HG02938 (cell line): ENCODE measurements at regions not wholly inside any gene's neighbourhood (a gene's known extent, or its start where the extent isn't known, plus 50 kb on each side); places are given as distances from the start of the nearest gene placed in this dataset.

Experiments used
- ATAC-seq: cut with Tn5 transposase; IDR thresholded peaks from one replicate; pipeline ENCODE4 v1.9.1; 2021; ENCODE audit warnings: mild to moderate bottlenecking, moderate library complexity; ENCODE audit not compliant: unreplicated experiment

- ATAC-seq, result no peak
These were observed 260.9 kb upstream of the CFAP20DC start for GRCh38 chr3:59310736-59311135.

DNA sequence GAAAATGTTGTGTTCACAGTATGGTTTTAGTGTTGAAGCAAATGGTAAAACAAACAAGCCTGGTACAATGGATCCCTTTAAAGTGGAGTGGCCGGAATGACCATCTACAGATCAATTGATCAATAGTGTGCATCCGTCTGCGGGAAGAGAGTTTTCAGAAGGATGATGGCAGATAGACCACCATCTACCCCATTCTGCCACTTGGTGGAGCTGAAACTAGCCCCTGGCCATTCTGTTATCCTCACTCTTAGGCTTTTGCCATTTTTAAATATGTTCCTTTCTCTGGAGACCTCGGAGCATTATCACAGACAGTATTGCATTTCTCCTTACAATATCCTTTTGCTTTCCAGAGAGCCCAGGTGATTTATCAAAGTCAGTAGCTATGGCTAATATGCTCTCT lies 258.9 kb upstream of the CFAP20DC start:
- ATAC-seq, result no peak

GRCh38 chr3:59308001-59308400 lies 258.2 kb upstream of the CFAP20DC start:
- ATAC-seq, result no peak

DNA sequence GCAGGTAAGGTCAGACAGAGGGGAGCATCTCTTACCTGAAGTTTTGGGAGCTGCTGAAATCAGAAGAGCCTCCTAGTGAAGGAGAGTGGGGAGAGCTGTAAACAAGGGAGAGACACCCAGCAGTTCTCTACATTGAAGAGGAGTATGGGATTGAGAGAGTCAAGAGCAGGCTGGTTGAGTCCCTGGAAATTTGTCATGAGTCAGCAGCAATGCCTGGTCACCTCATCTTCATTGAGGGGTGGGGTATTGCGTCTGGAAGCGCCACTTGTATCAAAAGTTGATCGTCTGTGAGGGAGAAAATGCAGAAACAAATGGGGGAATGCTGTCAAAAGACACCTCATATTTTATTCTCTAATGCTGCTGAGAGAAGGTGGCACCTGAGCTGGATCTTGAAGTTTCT lies 256.6 kb upstream of the CFAP20DC start:
- no peak for ATAC-seq

- no peak for ATAC-seq
These were observed 254.5 kb upstream of the CFAP20DC start for GRCh38 chr3:59304296-59304695.

- ATAC-seq, result no peak
These were observed 253.6 kb upstream of the CFAP20DC start for GRCh38 chr3:59303452-59303851.

DNA sequence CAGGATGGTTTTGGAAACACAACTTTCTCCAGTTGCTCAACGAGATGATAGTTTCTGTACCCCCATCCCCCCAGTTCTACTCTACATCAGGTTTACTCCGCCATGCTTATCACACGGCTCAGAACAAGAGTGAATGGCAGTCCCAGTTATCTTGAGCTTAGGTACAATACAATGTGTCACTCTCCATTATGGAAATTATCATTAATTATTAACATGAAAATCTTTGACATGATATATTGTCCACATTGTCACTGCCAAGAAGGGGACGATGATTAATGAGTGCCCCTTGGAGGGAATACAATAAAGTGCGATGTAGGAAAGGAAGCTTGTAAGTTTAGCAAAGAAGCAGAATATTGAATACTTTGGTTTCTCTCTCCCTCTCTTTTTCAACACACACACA lies 252.6 kb upstream of the CFAP20DC start:
- ATAC-seq, result no peak

- ATAC-seq, result no peak
These were observed 250.9 kb upstream of the CFAP20DC start for GRCh38 chr3:59300733-59301132.

DNA sequence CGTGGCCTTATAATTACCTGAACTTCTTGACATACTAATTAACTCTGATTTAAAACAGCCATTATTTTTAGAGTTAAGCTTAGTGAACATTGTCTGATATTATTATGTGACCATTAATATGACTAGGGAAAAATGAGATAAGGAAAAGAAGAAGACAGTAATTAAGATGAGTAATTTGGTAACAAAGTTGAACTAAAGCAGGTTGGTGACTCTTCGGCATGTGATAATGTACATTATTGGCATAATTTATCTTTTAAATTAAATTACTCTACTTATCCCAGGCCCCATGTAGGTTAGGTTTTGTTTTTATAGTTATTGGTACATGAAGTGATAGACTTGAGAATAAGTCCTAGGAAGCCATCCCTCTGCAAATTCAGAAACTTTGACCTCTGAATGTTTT lies 249.7 kb upstream of the CFAP20DC start:
- ATAC-seq, result no peak

- no peak for ATAC-seq
These were observed 240.5 kb upstream of the CFAP20DC start for GRCh38 chr3:59290358-59290757.

DNA sequence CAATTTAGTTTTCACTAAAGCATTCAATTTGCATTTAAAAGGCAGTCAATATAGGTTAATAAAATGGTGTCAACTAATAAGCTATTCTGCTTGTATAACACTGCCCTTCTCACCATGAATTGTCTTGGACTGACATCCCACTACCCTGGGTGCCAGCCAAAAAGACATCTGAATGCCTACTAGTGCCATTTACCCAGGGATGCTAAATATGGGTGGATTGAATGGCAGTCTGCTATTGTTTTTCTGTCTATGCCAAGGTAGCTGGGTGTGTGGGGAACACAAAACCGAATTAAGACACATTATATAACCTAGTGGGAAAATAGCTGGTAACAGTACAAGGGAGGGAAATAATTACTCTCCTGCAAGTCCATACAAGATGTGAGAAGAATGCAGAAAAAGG lies 240.0 kb upstream of the CFAP20DC start:
- no peak for ATAC-seq

DNA sequence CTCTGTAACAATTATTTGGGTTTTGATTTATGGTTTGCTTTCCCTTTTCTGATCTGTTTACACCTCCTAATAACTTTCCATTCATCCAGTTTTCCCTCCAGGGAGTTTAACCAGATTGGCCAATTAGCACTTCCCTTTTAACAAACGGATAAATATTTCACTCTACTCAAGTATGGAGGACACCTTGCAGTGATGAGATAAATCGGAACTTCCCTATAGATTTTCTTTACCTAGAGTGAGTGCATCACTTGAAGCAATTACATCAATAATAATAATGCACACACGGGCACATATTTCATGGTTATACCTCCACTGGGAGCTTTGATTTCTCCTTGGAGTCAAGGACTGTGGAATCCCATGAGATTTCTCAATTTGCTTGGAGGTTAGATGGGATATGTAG lies 239.1 kb upstream of the CFAP20DC start:
- ATAC-seq, result no peak

- ATAC-seq, result no peak
These were observed 237.1 kb upstream of the CFAP20DC start for GRCh38 chr3:59286791-59287531.

DNA sequence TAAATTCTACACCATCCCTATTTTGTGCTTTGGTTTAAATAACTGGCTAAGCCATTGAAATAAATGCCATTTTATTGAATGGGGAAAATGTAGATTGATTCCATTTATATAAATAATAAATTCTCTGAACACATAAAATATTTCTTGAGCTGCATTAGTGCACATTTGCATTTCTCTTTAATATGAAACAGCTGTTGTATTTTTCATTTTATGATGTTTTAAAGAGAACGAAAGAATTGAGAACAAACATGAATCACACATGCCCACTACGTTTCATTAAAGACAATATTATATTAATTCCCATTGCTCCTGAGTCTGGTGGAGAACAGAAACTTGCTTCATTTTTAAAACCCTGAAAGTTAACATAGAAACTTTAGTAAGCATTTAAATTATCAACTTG lies 235.7 kb upstream of the CFAP20DC start:
- ATAC-seq, result no peak

- ATAC-seq, result no peak
These were observed 235.1 kb upstream of the CFAP20DC start for GRCh38 chr3:59284926-59285325.

DNA sequence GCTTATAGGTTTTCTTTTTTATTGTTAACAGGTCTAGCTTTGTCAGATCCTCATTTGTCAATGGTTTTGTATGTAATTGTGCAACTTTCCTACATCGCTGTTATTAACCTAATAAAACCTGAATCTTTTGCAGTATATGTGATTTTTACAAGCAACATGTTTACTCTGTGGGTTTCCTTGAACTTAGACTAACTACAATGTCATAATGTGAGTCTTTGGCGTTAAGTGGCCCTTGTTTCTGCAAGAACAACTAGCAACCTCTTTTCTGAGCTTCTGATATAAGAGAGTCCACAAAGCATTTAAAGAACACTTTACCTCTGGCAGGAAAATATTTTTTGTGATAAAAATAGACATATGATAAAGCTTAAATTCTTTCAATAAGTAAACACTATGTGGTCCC lies 230.3 kb upstream of the CFAP20DC start:
- no peak for ATAC-seq

GRCh38 chr3:59277816-59278215 lies 228.0 kb upstream of the CFAP20DC start:
- ATAC-seq, result no peak

GRCh38 chr3:59277201-59277600 lies 227.4 kb upstream of the CFAP20DC start:
- no peak for ATAC-seq

DNA sequence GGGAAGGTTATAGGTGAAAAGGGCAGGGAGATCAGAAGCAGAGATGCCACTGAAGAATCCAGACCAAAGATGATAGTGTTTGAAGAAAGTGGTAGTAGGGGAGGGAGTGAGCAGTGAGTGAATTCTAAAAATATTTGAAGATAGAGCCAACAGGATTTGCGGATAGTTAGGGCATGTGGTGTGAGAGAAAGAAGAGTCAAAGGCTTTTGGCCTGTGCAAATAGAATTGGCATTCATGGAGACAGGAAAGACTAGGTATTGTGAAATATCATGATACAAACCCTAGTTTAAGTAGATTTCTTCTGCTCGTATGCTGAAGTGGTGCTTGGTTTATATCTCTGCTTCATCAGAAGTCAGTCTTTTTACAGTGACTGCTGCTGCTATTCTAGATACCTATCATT lies 224.2 kb upstream of the CFAP20DC start:
- no peak for ATAC-seq

DNA sequence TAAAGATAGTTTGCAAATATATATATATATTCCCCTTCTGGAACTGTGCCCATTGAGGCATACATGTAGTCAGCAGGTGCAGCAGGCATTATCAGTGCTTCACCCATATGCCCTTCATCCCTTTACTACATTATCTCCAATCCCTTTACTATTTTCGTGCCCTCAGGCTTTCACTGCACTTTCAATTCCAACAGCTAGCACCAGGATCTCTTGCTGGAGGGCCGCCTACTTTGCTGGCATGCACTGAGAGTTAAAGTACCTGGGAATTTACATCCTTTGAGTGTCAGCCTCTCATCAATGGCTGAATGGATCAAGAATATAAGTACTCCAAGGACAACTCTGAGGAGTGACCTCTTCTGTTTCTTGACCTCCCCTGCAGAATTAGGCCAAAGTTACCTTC lies 222.1 kb upstream of the CFAP20DC start:
- ATAC-seq, result no peak

DNA sequence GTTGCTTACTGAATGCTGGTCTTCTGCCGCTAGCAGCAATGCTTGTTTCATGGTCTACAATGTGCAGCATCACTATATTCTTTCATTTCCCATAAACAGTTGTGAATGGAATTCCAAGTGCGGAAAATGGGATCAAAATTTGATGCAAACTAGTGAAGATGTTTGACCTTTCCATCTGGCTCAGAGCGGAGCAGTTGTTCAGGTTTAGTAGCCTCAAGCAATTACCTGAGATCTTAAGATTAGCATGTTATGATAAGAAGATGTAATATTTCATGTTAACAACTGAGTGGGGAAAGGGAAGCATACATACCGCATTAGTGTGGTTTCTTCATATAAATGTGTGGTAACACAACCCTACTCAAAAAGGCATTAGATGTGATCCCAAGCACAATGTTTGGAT lies 221.1 kb upstream of the CFAP20DC start:
- ATAC-seq, result no peak

DNA sequence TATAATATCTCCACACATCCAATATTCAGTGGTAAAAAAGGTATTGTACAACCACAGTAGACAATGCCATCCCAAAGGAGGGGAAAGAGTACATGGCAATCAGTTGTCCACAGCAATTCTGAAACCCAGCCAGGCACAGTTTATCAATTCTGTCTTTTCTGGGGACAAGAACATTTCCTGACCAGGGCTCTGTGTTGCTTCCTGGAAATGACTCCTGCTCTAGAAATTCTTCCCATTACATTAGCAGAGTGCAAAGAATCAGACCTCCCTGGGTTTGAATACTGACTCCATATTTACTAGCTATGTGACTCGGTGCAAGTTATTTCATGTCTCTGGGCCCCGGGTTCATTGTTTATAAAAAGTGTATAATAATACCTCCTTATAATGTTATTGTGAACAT lies 220.4 kb upstream of the CFAP20DC start:
- ATAC-seq, result no peak

DNA sequence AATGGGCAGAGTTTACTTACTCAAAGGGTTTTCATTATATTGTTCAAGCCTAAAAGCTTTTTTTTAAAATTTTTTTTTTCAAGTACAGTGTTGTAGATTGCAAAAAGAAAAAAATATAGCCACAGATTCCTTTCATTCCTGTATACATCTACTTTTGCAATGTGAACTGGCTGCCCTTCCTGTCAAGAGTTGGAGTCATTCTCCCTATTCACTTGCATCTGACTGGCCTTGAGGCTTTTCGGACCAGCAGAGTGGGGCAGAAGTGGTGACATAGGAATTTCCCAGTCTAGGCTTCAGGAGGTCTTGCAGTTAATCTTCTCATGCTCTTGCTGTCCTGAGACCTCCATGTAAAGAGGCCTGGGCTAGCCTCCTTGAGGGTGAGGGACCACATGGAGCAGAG lies 218.3 kb upstream of the CFAP20DC start:
- no peak for ATAC-seq
